A673 (cell line): ENCODE measurements at regions not wholly inside any gene's neighbourhood (a gene's known extent, or its start where the extent isn't known, plus 50 kb on each side); places are given as distances from the start of the nearest gene placed in this dataset.
A peak's percentile ranks its signal among the peaks of the same experiment; 100 is the strongest.

Experiments used
- BruUV-seq: library from RNA; stranded (reverse); fragments of 400-500 nt; replicated peaks from 2 replicates; lab custom pipeline; 2021; lab: Mats Ljungman, UMichigan
- CTCF ChIA-PET: fragments of 300-600 bp; sonication (Branson Sonifier 250); formaldehyde crosslinking; loops from one replicate; lab custom pipeline; 2022; ENCODE audit warnings: antibody characterized with exemption; lab: Charles Lee
- POLR2A ChIA-PET: fragments of 300-600 bp; sonication (Branson Sonifier 250); formaldehyde crosslinking; loops from one replicate; lab custom pipeline; 2022; ENCODE audit warnings: antibody characterized with exemption; ENCODE audit not compliant: low non-redundant PET; lab: Charles Lee
- DNase-seq: peaks from one replicate; pipeline ENCODE4 v3.0.0-alpha.2; 2015; ENCODE audit warnings: low spot score
- H3K27ac ChIP-seq: fragments of 200-600 bp; sonication (generic); 2 replicates; pipeline ENCODE4 v1.5.1; 2016; ENCODE audit warnings: mixed run types, low read depth, mild to moderate bottlenecking, mixed read lengths, antibody characterized with exemption, low read length; ENCODE audit not compliant: poor library complexity, severe bottlenecking
- H3K27me3 ChIP-seq: fragments of 200-600 bp; sonication (generic); replicated peaks from 2 replicates; pipeline ENCODE4 v1.6.1; 2017; ENCODE audit warnings: mixed run types, low read depth, mild to moderate bottlenecking, mixed read lengths, antibody characterized with exemption, low read length; ENCODE audit not compliant: insufficient read depth, poor library complexity
- H3K36me3 ChIP-seq: fragments of 200-600 bp; sonication (generic); 2 replicates; pipeline ENCODE4 v1.6.1; 2016; ENCODE audit warnings: mixed run types, mild to moderate bottlenecking, mixed read lengths, antibody characterized with exemption, low read length; ENCODE audit not compliant: insufficient read depth, poor library complexity, severe bottlenecking
- H3K4me1 ChIP-seq: fragments of 200-600 bp; sonication (generic); 2 replicates; pipeline ENCODE4 v1.6.1; 2017; ENCODE audit warnings: mixed run types, mild to moderate bottlenecking, mixed read lengths, antibody characterized with exemption, low read length; ENCODE audit not compliant: insufficient read depth, poor library complexity, severe bottlenecking
- H3K4me3 ChIP-seq: fragments of 200-600 bp; sonication (generic); 2 replicates; pipeline ENCODE4 v1.5.1; 2016; ENCODE audit warnings: low read depth, mixed run types, mild to moderate bottlenecking, mixed read lengths, low read length; ENCODE audit not compliant: poor library complexity, severe bottlenecking
- H3K9me3 ChIP-seq: fragments of 200-600 bp; sonication (generic); 2 replicates; pipeline ENCODE4 v1.6.1; 2016; ENCODE audit warnings: mixed run types, low read depth, mild to moderate bottlenecking, mixed read lengths, antibody characterized with exemption, low read length; ENCODE audit not compliant: poor library complexity, severe bottlenecking
- CTCF ChIP-seq: fragments of 300-800, 200-600 bp; sonication (generic); conservative IDR thresholded peaks from 2 replicates; pipeline ENCODE4 v1.5.1; 2017; ENCODE audit warnings: low read depth, mild to moderate bottlenecking, antibody characterized with exemption, low read length, moderate library complexity, mixed read lengths
- EZH2 ChIP-seq: fragments of 200-600 bp; sonication (generic); IDR thresholded peaks from 2 replicates; pipeline ENCODE4 v1.6.1; 2017; ENCODE audit warnings: borderline replicate concordance, low read depth, mild to moderate bottlenecking, mixed read lengths, antibody characterized with exemption, low read length; ENCODE audit not compliant: poor library complexity, severe bottlenecking
- intact Hi-C: fragments of 100-400 bp; cut with micrococcal nuclease; formaldehyde crosslinking; loops from one replicate; pipeline ENCODE4 v1.10.0; 2022; ENCODE audit not compliant: unreplicated experiment

- Histone ChIP-seq H3K4me3 (no peak overlapping the region), H3K27ac (no peak overlapping the region), H3K36me3 (peaks cover 23% of the 10 kb centered on the region), H3K27me3 (no peaks in the 10 kb centered on the region), H3K4me1 (no peaks in the 10 kb centered on the region), H3K9me3 (no peaks in the 10 kb centered on the region)
- no peak for DNase-seq
- ChIA-PET POLR2A (no interaction called here), CTCF (no interaction called here)
- no TSS peak for BruUV-seq
- intact Hi-C loops, result no loop called here
- TF ChIP-seq CTCF, result no peak
- TF ChIP-seq EZH2, result no peak
Observed at GRCh38 chr10:18875477-18875876, 173.1 kb upstream of the MALRD1 start.

- Histone ChIP-seq H3K27me3 (no peaks in the 10 kb centered on the region), H3K4me3 (no peak overlapping the region), H3K4me1 (no peaks in the 10 kb centered on the region), H3K27ac (no peak overlapping the region), H3K9me3 (no peaks in the 10 kb centered on the region), H3K36me3 (peaks cover 24% of the 10 kb centered on the region)
- CTCF ChIA-PET, result no interaction called here
- BruUV-seq, result no TSS peak
- POLR2A ChIA-PET, result no interaction called here
- no peak for TF ChIP-seq EZH2
- no peak for TF ChIP-seq CTCF
- no peak for DNase-seq
- intact Hi-C loops, result no loop called here
Observed at GRCh38 chr10:18879284-18879683, 169.3 kb upstream of the MALRD1 start.

DNA sequence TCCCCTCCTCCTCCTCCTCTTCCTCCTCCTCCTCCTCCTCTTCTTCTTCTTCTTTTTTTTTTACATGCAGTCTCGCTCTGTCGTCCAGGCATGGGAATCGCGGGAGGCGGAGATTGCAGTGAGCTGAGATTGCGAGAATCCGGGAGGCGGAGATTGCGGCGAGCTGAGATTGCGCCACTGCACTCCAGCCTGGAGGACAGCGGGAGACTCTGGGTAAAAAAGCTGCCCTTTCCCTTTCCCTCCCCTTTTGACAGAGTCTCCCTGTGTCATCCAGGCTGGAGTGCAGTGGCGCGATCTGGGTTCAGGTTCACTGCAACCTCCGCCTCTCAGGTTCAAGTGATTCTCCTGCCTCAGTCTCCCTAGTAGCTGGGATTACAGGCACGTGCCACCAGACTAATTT, 168.1 kb upstream of the MALRD1 start:
- CTCF ChIA-PET, result no interaction called here
- no peak for DNase-seq

GRCh38 chr10:18886102-18886501, 162.5 kb upstream of the MALRD1 start:
- TF ChIP-seq CTCF (no peak), EZH2 (no peak)
- peaks cover 10% of the 10 kb centered on the region for H3K36me3 ChIP-seq
- ChIA-PET POLR2A (no interaction called here), CTCF (no interaction called here)
- H3K27me3 ChIP-seq, result no peaks in the 10 kb centered on the region
- H3K27ac ChIP-seq, result no peak overlapping the region
- H3K4me3 ChIP-seq, result no peak overlapping the region
- intact Hi-C loops, result no loop called here
- H3K9me3 ChIP-seq, result no peaks in the 10 kb centered on the region
- no peaks in the 10 kb centered on the region for H3K4me1 ChIP-seq
- peak; percentile 42 for DNase-seq
- no TSS peak for BruUV-seq

More for the DNA sequence above, 168.1 kb upstream of the MALRD1 start:
- no peak overlapping the region for H3K27ac ChIP-seq
- H3K36me3 ChIP-seq, result peaks cover 24% of the 10 kb centered on the region
- intact Hi-C loops, result no loop called here
- POLR2A ChIA-PET, result no interaction called here
- no peak overlapping the region for H3K4me3 ChIP-seq
- H3K9me3 ChIP-seq, result no peaks in the 10 kb centered on the region
- no peak for TF ChIP-seq EZH2
- no TSS peak for BruUV-seq
- no peaks in the 10 kb centered on the region for H3K4me1 ChIP-seq
- H3K27me3 ChIP-seq, result no peaks in the 10 kb centered on the region
